GM21360 (cell line): ENCODE measurements at regions not wholly inside any gene's neighbourhood (a gene's known extent, or its start where the extent isn't known, plus 50 kb on each side); places are given as distances from the start of the nearest gene placed in this dataset.
"Not testable (repeated sequence)": the region's sequence is repeated elsewhere in the genome, so short reads cannot be mapped to it uniquely, and the experiment has no call there.

ENCODE experiments used
- ATAC-seq: cut with Tn5 transposase; IDR thresholded peaks from one replicate; pipeline ENCODE4 v1.9.1; 2021; ENCODE audit warnings: mild to moderate bottlenecking, moderate library complexity; ENCODE audit not compliant: unreplicated experiment

- no peak for ATAC-seq
Observed at GRCh38 chr13:63279136-63279535, 1863.5 kb upstream of the PCDH20 start.

DNA sequence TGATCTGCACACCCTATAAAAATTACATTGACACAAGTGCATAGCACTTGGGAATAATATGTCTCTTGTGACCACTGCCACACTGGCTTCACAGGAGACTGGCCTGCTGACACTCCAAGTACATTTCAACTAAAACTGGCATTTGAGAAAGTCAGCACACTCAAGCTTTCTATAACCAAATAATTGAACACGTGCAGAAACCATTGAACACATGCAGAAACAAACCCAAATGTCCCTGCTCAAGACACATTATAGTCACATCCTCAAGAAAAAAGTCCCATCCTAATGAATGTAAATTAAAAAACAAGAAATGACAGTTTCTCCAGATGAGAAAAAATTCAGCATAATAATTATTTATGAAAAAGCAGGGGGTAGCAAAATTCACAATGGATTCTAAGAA lies 1859.1 kb upstream of the PCDH20 start:
- no peak for ATAC-seq

GRCh38 chr13:63249411-63250187 lies 1834.0 kb upstream of the PCDH20 start:
- no peak for ATAC-seq

DNA sequence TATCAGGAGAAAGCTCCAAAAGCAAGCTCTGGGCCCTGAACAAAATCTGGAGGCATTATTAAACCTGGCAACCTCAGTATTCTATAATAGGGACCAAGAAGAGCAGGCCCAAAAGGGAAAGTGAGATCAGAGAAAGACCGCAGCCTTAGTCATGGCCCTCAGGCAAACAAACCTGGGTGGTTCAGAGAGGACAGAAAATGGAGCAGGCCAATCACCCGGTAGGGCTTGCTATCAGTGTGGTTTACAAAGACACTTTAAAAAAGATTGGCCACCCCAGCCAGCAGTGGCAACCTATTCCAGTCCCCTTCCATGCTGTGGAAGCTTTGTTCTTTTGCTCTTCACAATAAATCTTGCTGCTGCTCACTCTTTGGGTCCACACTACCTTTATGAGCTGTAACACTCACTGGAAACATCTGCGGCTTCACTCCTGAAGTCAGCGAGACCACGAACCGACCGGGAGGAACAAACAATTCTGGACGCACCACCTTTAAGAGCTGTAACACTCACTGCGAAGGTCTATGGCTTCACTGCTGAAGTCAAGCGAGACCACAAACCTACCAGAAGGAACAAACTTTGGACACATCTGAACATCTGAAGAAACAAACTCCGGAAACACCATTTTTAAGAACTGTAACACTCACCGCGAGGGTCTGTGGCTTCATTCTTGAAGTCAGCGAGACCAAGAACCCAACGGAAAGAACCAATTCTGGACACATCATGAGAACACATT lies 1821.2 kb upstream of the PCDH20 start:
- not testable (repeated sequence) for ATAC-seq

DNA sequence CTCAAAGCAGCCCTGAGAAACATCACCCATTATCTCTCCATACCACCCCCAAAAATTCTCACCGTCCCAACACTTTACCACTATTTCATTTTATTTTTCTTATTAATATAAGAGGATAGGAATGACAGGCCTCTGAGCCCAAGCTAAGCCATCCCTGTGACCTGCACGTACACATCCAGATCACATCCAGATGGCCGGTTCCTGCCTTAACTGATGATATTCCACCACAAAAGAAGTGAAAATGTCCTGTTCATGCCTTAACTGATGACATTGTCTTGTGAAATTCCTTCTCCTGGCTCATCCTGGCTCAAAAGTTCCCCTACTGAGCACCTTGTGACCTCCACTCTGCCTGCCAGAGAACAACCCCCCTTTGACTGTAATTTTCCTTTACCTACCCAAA lies 1802.9 kb upstream of the PCDH20 start:
- ATAC-seq: not testable (repeated sequence)

GRCh38 chr13:63209330-63210017 lies 1793.8 kb upstream of the PCDH20 start:
- no peak for ATAC-seq

- no peak for ATAC-seq
Observed at GRCh38 chr13:63208826-63209225, 1793.2 kb upstream of the PCDH20 start.

DNA sequence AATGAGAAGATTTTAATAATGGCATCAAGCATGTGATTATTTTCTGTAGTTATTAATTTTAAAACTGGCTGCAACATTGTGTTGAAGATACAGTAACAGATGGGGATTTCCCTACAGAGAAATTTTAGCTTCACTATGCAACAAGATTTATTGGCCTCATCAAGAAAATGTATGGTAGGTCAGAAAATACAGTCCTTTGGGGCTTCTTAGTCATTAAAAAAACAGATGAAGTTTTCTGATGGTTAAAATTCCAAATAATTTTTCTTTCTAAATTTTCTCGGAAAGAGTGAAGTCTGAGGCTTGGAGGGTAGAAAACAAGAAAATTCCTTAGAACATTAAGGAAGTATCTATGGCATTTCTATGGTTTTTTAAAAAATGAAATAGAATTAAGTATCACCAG lies 1790.8 kb upstream of the PCDH20 start:
- ATAC-seq: no peak

DNA sequence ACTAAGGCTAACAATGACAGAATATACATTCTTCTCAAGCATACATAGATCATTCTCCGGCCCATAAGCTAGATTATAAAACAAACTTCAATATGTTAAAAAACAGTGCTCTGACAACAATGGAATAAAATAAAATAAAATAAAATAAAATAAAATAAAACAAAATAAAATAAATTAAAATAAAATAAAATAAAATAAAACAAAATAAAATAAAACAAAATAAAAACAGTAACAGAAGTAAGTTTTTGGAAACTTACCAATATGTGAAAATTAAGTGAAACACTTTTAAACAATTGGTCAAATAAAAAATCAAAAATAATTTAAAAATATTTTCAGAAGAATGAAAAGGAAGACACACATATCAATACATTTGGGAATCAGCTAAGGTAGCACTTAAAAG lies 1785.8 kb upstream of the PCDH20 start:
- ATAC-seq: no peak

GRCh38 chr13:63199508-63199907 lies 1783.9 kb upstream of the PCDH20 start:
- ATAC-seq: no peak

DNA sequence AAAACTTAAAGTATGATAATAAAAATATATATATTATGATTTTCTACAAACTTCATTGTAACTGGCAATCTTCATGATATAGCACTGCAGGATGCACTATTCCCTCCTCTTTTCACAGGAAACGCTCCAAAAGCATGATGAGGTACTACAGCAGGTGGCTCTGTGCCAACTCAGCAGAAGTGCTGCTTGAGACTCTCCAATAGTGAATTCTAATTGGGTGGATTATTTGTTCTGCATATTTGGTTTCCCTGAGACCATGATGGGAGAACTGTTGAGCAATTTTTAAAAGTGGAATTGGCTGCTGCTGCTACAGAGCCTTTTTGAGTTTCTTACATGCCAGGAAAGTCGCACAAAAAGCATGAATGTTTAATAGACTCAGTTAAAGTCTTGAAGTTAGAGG lies 1782.4 kb upstream of the PCDH20 start:
- no peak for ATAC-seq

DNA sequence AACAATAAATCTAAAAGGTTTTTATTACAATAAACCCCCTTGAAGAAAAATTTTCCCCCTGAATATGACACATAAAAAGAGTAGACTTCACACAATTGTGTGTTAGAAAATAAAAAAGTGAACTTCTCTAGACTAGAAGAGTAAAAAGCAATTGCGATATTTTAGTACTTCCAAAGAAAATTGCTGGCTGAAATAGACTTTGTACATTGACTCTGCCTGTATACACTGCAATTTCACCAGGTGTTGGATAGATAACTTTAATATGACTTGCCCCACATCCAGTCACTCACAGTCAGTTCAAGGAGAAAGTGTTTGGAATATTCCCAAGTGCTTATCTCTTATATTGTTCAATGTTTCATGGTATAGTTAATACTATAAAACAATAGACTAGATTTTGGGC lies 1780.1 kb upstream of the PCDH20 start:
- ATAC-seq: no peak

DNA sequence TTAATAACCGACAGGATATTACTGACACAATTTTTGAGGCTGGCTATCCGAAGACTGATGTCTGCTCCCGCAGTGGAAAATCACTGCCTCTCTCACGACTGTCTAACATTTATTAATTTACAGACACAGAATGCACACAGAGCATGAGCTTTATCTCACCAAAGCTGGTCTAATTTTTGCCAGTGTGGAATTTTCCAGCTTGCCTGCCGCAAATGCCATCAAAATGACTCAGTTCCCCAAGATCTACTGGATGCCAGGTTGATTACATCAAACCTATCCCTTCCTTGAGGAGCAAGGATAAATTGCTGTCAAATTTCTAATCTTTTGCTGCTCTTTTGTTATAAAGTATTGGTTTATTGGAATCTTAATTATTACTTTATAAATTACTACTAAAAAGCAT lies 1775.1 kb upstream of the PCDH20 start:
- ATAC-seq: no peak

DNA sequence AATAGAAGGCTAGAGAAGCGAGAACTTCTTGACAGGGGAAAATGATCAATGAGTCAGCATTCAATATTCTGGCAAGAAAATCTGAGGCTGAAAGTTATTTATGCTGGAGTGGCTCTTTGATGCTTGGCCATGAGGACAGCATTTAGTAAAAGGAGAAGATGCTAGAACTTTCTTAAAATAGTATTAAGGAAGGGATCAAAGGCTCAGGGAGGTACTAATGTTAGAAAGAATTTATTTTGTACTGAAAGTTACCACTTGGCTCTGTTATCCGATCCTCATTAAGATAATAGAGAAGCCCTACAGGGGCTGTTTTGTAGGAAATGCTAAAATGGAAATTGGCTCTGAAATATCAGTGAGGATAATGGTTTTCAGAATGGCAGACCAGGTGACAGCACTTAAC lies 1774.6 kb upstream of the PCDH20 start:
- ATAC-seq: no peak

DNA sequence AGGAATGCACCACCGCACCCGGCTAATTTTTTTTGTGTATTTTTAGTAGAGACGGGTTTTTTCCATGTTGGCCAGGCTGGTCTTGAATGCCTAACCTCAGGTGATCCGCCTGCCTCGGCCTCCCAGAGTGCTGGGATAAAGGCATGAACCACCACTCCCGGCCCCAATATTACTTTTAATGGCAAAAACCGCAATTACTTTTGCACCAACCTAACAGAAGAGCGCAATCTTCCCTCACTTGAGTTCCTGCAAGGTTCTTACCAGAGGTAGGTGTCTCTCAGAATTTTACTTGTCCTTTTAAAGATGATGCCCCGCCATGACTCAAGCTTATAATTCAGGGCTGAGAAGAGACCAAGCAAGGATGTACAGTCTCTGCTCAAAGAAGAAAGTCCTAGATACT lies 1774.1 kb upstream of the PCDH20 start:
- no peak for ATAC-seq

- no peak for ATAC-seq
Observed at GRCh38 chr13:63184693-63185092, 1769.0 kb upstream of the PCDH20 start.

DNA sequence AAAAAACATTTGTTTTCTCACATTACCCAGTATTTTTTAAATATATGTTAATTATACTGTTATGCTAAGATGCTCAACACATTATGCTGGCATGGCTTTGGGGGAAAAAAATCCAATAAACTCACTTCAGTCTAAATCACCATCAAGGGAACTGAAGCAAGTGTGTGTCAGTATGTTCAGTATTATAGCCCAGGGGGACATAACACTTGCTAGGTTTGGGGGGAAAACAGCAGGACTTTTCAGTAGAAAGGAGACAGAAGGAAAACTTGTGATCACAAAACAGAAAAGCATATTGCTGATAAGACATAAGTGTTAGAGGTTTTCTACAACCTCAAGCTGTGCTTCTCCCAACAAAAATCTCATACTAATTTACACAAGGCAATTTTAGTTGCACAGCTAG lies 1759.9 kb upstream of the PCDH20 start:
- no peak for ATAC-seq

GRCh38 chr13:63167699-63168337 lies 1752.2 kb upstream of the PCDH20 start:
- ATAC-seq: no peak

- ATAC-seq: no peak
Observed at GRCh38 chr13:63166345-63166744, 1750.7 kb upstream of the PCDH20 start.

DNA sequence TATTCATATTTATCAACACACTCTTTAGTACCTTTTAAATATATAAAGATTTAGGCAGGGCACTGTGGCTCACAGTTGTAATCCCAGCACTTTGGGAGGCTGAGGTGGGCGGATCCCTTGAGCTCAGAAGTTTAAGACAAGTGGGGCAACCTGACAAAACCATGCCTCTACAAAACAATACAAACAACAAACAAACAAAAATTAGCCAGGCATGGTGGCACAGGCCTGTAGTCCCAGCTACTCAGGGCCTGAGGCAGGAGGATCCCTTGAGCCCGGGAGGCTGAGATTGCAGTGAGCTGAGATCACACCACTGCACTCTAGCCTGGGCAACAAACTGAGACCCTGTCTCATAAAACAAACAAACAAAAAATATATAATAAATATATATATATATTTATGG lies 1748.3 kb upstream of the PCDH20 start:
- ATAC-seq: no peak

- ATAC-seq: no peak
Observed at GRCh38 chr13:63161219-63161618, 1745.6 kb upstream of the PCDH20 start.
